NT2/D1 (cell line): ENCODE measurements at regions not wholly inside any gene's neighbourhood (a gene's known extent, or its start where the extent isn't known, plus 50 kb on each side); places are given as distances from the start of the nearest gene placed in this dataset.

Source experiments
- DNase-seq: peaks from one replicate; pipeline ENCODE4 v3.0.0-alpha.2; 2011; ENCODE audit warnings: low read depth, low spot score
- H3K27me3 ChIP-seq: 2 replicates; pipeline ENCODE4 v1.6.0; 2011; ENCODE audit warnings: mild to moderate bottlenecking; ENCODE audit not compliant: insufficient read length, insufficient read depth
- H3K36me3 ChIP-seq: 2 replicates; pipeline ENCODE4 v1.6.1; 2011; ENCODE audit warnings: mild to moderate bottlenecking, low read length, mixed read lengths; ENCODE audit not compliant: insufficient read depth, insufficient read length
- H3K4me1 ChIP-seq: 2 replicates; pipeline ENCODE4 v1.5.1; 2011; ENCODE audit not compliant: insufficient read depth, insufficient read length
- H3K4me3 ChIP-seq: 2 replicates; pipeline ENCODE4 v1.5.1; 2011; ENCODE audit warnings: low read depth; ENCODE audit not compliant: insufficient read length
- H3K9ac ChIP-seq: 2 replicates; pipeline ENCODE4 v1.6.0; 2011; ENCODE audit warnings: low read depth; ENCODE audit not compliant: insufficient read length
- H3K9me3 ChIP-seq: 2 replicates; pipeline ENCODE4 v1.5.1; 2011; ENCODE audit warnings: mild to moderate bottlenecking, low read length; ENCODE audit not compliant: insufficient read depth
- SUZ12 ChIP-seq: IDR thresholded peaks from 2 replicates; pipeline ENCODE4 v1.6.1; 2011; ENCODE audit not compliant: insufficient read length, insufficient read depth; ENCODE audit errors: extremely low read depth
- YY1 ChIP-seq: IDR thresholded peaks from 2 replicates; pipeline ENCODE4 v1.6.1; 2011; ENCODE audit not compliant: insufficient read length, insufficient read depth
- ZNF274 ChIP-seq: IDR thresholded peaks from 2 replicates; pipeline ENCODE4 v1.6.1; 2011; ENCODE audit warnings: mild to moderate bottlenecking, low read depth, low read length

- H3K4me1 ChIP-seq, result peaks cover 5% of the 10 kb centered on the region
Observed at GRCh38 chr14:50058113-50058512, 58.3 kb downstream of the VCPKMT start.

More at GRCh38 chr14:50058113-50058512, 58.3 kb downstream of the VCPKMT start:
- Histone ChIP-seq H3K4me3 (no peak overlapping the region), H3K9me3 (no peaks in the 10 kb centered on the region), H3K9ac (no peak overlapping the region), H3K36me3 (no peaks in the 10 kb centered on the region), H3K27me3 (no peaks in the 10 kb centered on the region)
- DNase-seq, result no peak
- TF ChIP-seq SUZ12 (no peak), YY1 (no peak), ZNF274 (no peak)
